HL-60 (cell line): ENCODE measurements at regions not wholly inside any gene's neighbourhood (a gene's known extent, or its start where the extent isn't known, plus 50 kb on each side); places are given as distances from the start of the nearest gene placed in this dataset.
"Not testable (repeated sequence)": the region's sequence is repeated elsewhere in the genome, so short reads cannot be mapped to it uniquely, and the experiment has no call there.

Experiments used
- DNase-seq, 2 experiments: peaks; one replicate each; pipeline ENCODE4 v3.0.0-alpha.2; 2010 to 2020; ENCODE audit warnings: low read depth in 1 of 2, low spot score in 1 of 2
- H3K27ac ChIP-seq: fragments of 250-450 bp; sonication (Bioruptor Pico); replicated peaks from 2 replicates; pipeline ENCODE4 v1.5.1; 2020; ENCODE audit warnings: mild to moderate bottlenecking, moderate library complexity
- H3K27me3 ChIP-seq: fragments of 250-450 bp; sonication (Bioruptor Pico); 2 replicates; pipeline ENCODE4 v1.5.1; 2021; ENCODE audit warnings: mild to moderate bottlenecking, moderate library complexity; ENCODE audit not compliant: insufficient read depth, poor library complexity, severe bottlenecking
- H3K4me3 ChIP-seq: replicated peaks from 2 replicates; pipeline ENCODE4 v1.5.1; 2011; ENCODE audit warnings: mild to moderate bottlenecking, control low read depth, low read length; ENCODE audit not compliant: insufficient read depth
- GABPA ChIP-seq: IDR thresholded peaks from 2 replicates; pipeline ENCODE4 v1.6.1; 2012; ENCODE audit warnings: low read depth
- POLR2AphosphoS5 ChIP-seq: IDR thresholded peaks from 2 replicates; pipeline ENCODE4 v1.6.1; 2012; ENCODE audit warnings: low read depth
- SPI1 ChIP-seq: IDR thresholded peaks from 2 replicates; pipeline ENCODE4 v1.6.1; 2012; ENCODE audit warnings: low read depth, mild to moderate bottlenecking, borderline replicate concordance
- TF ChIP-seq, protein P1 (sequence below): IDR thresholded peaks from one replicate; pipeline ENCODE4 v1.5.1; 2011; ENCODE audit warnings: low read length, control low read depth, inconsistent platforms; ENCODE audit not compliant: insufficient read depth
- TF ChIP-seq, protein P2 (sequence below): IDR thresholded peaks from 2 replicates; pipeline ENCODE4 v1.6.1; 2012; ENCODE audit warnings: low read depth; ENCODE audit not compliant: insufficient replicate concordance

DNA sequence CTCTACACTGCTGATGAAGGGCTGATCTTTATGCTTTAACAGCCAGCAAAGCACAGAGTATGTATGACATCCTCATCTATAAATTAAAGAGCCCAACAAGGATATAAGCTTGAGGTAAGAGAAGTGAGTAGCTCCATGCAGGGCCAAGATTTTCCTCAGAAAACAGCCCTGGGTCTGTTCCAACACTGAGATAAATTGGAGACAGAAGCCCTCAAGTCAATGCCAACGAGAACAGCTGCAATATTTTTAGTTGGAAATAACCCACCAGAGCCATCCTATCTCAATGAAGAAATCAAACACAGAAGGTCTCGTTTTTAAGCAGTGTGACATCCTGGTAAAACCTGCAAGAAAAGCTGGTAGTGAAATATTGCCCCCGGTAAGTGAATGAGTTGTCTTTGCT lies 297.0 kb upstream of the AUTS2 start:
- no peak overlapping the region for H3K27ac ChIP-seq
- DNase-seq = no peak
- H3K27me3 ChIP-seq = no peaks in the 10 kb centered on the region
- TF ChIP-seq, protein P1, sequence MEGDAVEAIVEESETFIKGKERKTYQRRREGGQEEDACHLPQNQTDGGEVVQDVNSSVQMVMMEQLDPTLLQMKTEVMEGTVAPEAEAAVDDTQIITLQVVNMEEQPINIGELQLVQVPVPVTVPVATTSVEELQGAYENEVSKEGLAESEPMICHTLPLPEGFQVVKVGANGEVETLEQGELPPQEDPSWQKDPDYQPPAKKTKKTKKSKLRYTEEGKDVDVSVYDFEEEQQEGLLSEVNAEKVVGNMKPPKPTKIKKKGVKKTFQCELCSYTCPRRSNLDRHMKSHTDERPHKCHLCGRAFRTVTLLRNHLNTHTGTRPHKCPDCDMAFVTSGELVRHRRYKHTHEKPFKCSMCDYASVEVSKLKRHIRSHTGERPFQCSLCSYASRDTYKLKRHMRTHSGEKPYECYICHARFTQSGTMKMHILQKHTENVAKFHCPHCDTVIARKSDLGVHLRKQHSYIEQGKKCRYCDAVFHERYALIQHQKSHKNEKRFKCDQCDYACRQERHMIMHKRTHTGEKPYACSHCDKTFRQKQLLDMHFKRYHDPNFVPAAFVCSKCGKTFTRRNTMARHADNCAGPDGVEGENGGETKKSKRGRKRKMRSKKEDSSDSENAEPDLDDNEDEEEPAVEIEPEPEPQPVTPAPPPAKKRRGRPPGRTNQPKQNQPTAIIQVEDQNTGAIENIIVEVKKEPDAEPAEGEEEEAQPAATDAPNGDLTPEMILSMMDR = no peak
- no peak for TF ChIP-seq SPI1
- TF ChIP-seq POLR2AphosphoS5 = no peak
- no peak for TF ChIP-seq GABPA
- TF ChIP-seq, protein P2, sequence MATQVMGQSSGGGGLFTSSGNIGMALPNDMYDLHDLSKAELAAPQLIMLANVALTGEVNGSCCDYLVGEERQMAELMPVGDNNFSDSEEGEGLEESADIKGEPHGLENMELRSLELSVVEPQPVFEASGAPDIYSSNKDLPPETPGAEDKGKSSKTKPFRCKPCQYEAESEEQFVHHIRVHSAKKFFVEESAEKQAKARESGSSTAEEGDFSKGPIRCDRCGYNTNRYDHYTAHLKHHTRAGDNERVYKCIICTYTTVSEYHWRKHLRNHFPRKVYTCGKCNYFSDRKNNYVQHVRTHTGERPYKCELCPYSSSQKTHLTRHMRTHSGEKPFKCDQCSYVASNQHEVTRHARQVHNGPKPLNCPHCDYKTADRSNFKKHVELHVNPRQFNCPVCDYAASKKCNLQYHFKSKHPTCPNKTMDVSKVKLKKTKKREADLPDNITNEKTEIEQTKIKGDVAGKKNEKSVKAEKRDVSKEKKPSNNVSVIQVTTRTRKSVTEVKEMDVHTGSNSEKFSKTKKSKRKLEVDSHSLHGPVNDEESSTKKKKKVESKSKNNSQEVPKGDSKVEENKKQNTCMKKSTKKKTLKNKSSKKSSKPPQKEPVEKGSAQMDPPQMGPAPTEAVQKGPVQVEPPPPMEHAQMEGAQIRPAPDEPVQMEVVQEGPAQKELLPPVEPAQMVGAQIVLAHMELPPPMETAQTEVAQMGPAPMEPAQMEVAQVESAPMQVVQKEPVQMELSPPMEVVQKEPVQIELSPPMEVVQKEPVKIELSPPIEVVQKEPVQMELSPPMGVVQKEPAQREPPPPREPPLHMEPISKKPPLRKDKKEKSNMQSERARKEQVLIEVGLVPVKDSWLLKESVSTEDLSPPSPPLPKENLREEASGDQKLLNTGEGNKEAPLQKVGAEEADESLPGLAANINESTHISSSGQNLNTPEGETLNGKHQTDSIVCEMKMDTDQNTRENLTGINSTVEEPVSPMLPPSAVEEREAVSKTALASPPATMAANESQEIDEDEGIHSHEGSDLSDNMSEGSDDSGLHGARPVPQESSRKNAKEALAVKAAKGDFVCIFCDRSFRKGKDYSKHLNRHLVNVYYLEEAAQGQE = no peak
- H3K4me3 ChIP-seq = no peak overlapping the region

DNA sequence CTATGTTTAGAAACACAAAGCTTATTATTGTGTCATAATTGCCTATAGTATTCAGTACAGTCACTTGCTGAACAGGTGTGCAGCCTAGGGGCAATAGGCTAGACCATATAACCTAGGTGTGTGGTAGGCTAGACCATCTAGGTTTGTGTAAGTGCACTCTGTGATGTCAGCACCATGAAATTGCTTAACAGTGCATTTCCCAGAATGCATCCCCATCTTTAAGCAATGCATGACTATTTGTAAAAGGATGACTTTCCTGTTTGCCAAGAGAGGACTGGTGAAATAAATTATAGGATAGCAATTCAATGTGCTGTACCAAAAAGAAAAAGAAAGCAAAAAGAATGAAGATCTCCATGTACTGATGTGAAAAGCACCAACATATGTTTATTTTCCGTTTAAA lies 288.7 kb upstream of the AUTS2 start:
- Histone ChIP-seq H3K4me3 (no peak overlapping the region), H3K27me3 (no peaks in the 10 kb centered on the region), H3K27ac (no peak overlapping the region)
- DNase-seq = no peak
- TF ChIP-seq GABPA (no peak), POLR2AphosphoS5 (no peak), SPI1 (no peak)
- TF ChIP-seq, protein P2 = no peak
- TF ChIP-seq, protein P1 = no peak

DNA sequence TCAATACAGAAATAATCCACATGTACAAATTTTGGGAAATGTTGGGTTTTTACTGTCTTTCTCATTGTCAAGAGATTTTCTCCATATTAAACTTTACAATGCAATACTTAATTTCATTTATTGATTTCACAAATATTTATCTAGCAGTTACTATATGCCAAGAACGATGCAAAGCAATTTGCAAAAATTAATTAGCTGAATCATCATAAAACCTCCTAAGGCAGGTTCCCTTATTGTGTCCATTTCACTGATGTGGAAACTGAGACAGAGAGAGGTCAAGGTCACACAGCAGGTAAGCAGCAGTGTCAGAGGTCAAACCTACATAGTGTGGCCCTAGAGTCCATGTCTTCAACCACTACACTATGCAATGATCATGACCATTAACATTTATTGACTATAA lies 286.8 kb upstream of the AUTS2 start:
- H3K27ac ChIP-seq = no peak overlapping the region
- TF ChIP-seq, protein P2 = no peak
- TF ChIP-seq, protein P1 = no peak
- TF ChIP-seq POLR2AphosphoS5 = no peak
- TF ChIP-seq SPI1 = no peak
- TF ChIP-seq GABPA = no peak

DNA sequence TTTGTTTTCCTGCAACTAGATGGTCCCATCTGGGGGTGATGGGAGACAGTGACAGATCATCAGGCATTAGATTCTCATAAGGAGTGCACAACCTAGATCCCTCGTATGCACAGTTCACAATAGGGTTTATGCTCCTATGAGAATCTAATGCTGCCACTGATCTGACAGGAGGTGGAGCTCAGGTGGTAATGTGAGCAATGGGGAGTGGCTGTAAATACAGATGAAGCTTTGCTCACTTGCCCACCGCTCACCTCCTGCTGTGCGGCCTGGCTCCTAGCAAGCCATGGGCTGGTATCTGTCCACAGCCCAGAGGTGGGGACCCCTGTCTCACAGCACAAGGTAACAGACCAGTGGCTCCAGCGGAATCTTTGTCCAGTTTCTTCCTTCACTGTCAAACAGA lies 284.4 kb upstream of the AUTS2 start:
- not testable (repeated sequence) for DNase-seq, H3K27ac ChIP-seq, H3K4me3 ChIP-seq, H3K27me3 ChIP-seq

More for the DNA sequence above, 286.8 kb upstream of the AUTS2 start:
- DNase-seq = no peak
- Histone ChIP-seq H3K4me3 (no peak overlapping the region), H3K27me3 (no peaks in the 10 kb centered on the region)
